Body of pancreas (tissue), 4 donors: ENCODE measurements at regions not wholly inside any gene's neighbourhood (a gene's known extent, or its start where the extent isn't known, plus 50 kb on each side); places are given as distances from the start of the nearest gene placed in this dataset.

Experiments
- POLR2A ChIP-seq, 3 donors: fragments of 450-650 bp; IDR thresholded peaks; one replicate each; pipeline ENCODE4 v1.6.1; 2016; ENCODE audit warnings: antibody characterized with exemption in 3 of 3, mild to moderate bottlenecking in 2 of 3
- TF ChIP-seq, protein P1 (sequence below), 7 experiments: fragments of 450-650 bp in 4 of 7; fragments of 200-600 bp in 3 of 7; sonication (generic) in 3 of 7; IDR thresholded peaks; one replicate each; pipeline ENCODE4 v1.5.1; 2016 to 2019; ENCODE audit warnings: antibody characterized with exemption in 7 of 7

DNA sequence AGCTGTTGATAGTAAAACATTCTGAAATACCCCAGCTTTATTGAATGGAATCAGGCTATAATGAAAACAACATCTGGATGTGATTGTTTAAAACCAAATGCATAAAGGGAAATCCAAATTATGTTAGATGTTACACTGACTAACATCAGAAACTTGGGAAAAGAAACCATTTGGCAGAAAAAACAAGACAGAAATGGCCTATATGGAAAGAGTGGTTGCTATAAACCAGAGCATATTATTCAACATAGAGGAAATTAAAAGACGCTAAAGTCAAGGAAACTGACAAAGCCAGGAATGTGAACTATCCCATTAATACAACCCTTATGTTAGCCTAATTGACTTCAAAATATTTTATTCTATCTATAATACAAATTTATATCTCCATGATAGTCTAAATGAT is 53.0 kb upstream of the CABCOCO1 start:
- TF ChIP-seq, protein P1, sequence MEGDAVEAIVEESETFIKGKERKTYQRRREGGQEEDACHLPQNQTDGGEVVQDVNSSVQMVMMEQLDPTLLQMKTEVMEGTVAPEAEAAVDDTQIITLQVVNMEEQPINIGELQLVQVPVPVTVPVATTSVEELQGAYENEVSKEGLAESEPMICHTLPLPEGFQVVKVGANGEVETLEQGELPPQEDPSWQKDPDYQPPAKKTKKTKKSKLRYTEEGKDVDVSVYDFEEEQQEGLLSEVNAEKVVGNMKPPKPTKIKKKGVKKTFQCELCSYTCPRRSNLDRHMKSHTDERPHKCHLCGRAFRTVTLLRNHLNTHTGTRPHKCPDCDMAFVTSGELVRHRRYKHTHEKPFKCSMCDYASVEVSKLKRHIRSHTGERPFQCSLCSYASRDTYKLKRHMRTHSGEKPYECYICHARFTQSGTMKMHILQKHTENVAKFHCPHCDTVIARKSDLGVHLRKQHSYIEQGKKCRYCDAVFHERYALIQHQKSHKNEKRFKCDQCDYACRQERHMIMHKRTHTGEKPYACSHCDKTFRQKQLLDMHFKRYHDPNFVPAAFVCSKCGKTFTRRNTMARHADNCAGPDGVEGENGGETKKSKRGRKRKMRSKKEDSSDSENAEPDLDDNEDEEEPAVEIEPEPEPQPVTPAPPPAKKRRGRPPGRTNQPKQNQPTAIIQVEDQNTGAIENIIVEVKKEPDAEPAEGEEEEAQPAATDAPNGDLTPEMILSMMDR (IDR thresholded peaks at IDR 0.05): no peak
- TF ChIP-seq POLR2A (IDR thresholded peaks at IDR 0.05): no peak
